Suprapubic skin (tissue), 4 donors: ENCODE measurements at regions not wholly inside any gene's neighbourhood (a gene's known extent, or its start where the extent isn't known, plus 50 kb on each side); places are given as distances from the start of the nearest gene placed in this dataset.
"Not testable (repeated sequence)": the region's sequence is repeated elsewhere in the genome, so short reads cannot be mapped to it uniquely, and the experiment has no call there.

ENCODE experiments used
- DNase-seq, 2 donors: peaks; one replicate each; pipeline ENCODE4 v3.0.0-alpha.2; 2019; ENCODE audit warnings: low spot score in 2 of 2
- H3K27ac ChIP-seq: fragments of 200-600 bp; sonication (generic); one replicate; pipeline ENCODE4 v1.5.1; 2019
- H3K27me3 ChIP-seq: fragments of 200-600 bp; sonication (generic); one replicate; pipeline ENCODE4 v1.5.1; 2019
- H3K36me3 ChIP-seq: fragments of 200-600 bp; sonication (generic); one replicate; pipeline ENCODE4 v1.5.1; 2019
- H3K4me1 ChIP-seq: fragments of 200-600 bp; sonication (generic); one replicate; pipeline ENCODE4 v1.5.1; 2019
- H3K4me3 ChIP-seq: fragments of 200-600 bp; sonication (generic); one replicate; pipeline ENCODE4 v1.5.1; 2019; ENCODE audit warnings: mild to moderate bottlenecking
- H3K9me3 ChIP-seq: fragments of 200-600 bp; sonication (generic); one replicate; pipeline ENCODE4 v1.5.1; 2019
- CTCF ChIP-seq, 2 donors: fragments of 200-600 bp in 1 of 2; fragments of 450-650 bp in 1 of 2; sonication (generic) in 1 of 2; IDR thresholded peaks; one replicate each; pipeline ENCODE4 v1.5.1; 2016 to 2019; ENCODE audit warnings: antibody characterized with exemption in 2 of 2, mild to moderate bottlenecking in 1 of 2, moderate library complexity in 1 of 2
- EP300 ChIP-seq: sonication (generic); formaldehyde crosslinking; IDR thresholded peaks from one replicate; pipeline ENCODE4 v1.6.1; 2017; ENCODE audit warnings: antibody characterized with exemption
- POLR2A ChIP-seq, 2 donors: fragments of 450-650 bp; IDR thresholded peaks; one replicate each; pipeline ENCODE4 v1.6.1; 2017; ENCODE audit warnings: antibody characterized with exemption in 2 of 2, mild to moderate bottlenecking in 2 of 2, moderate library complexity in 2 of 2
- POLR2AphosphoS5 ChIP-seq, 3 donors: sonication (generic); formaldehyde crosslinking; IDR thresholded peaks; one replicate each; pipeline ENCODE4 v1.6.1; 2017; ENCODE audit warnings: antibody characterized with exemption in 3 of 3
- WGBS: methylation state at CpG from one replicate; pipeline ENCODE4 v1.1.5; 2018; 5-methylcytosine and 5-hydroxymethylcytosine counted together

- no peaks in the 10 kb centered on the region for H3K4me1 ChIP-seq
- DNase-seq: no peak
- no peak for TF ChIP-seq CTCF (IDR thresholded peaks at IDR 0.05)
- no peak for TF ChIP-seq POLR2A (IDR thresholded peaks at IDR 0.05)
- TF ChIP-seq EP300: no peak
- TF ChIP-seq POLR2AphosphoS5 (IDR thresholded peaks at IDR 0.05): no peak
- H3K27me3 ChIP-seq: peaks cover 54% of the 10 kb centered on the region
- H3K36me3 ChIP-seq: no peaks in the 10 kb centered on the region
- no peaks in the 10 kb centered on the region for H3K9me3 ChIP-seq
- H3K4me3 ChIP-seq: no peak overlapping the region
- H3K27ac ChIP-seq: no peak overlapping the region
- WGBS: 87% methylated on average over 6 of the region's 6 CpGs
Measured at GRCh38 chr17:73911726-73912372, 267.6 kb upstream of the SDK2 start.

- no peak for DNase-seq
- Histone ChIP-seq H3K9me3 (no peaks in the 10 kb centered on the region), H3K27me3 (peaks cover 49% of the 10 kb centered on the region), H3K4me1 (no peaks in the 10 kb centered on the region), H3K27ac (no peak overlapping the region), H3K36me3 (no peaks in the 10 kb centered on the region), H3K4me3 (no peak overlapping the region)
- 95% methylated on average over 1 of the region's 1 CpG for WGBS
- TF ChIP-seq POLR2AphosphoS5 (IDR thresholded peaks at IDR 0.05) (no peak), POLR2A (IDR thresholded peaks at IDR 0.05) (no peak), EP300 (no peak), CTCF (IDR thresholded peaks at IDR 0.05) (no peak)
Measured at GRCh38 chr17:73912373-73912746, 268.1 kb upstream of the SDK2 start.

- TF ChIP-seq POLR2A (IDR thresholded peaks at IDR 0.05) (no peak), CTCF (IDR thresholded peaks at IDR 0.05) (no peak)
- H3K4me3 ChIP-seq: no peak overlapping the region
- H3K4me1 ChIP-seq: no peaks in the 10 kb centered on the region
- no peaks in the 10 kb centered on the region for H3K9me3 ChIP-seq
- peaks cover 38% of the 10 kb centered on the region for H3K27me3 ChIP-seq
- no peak overlapping the region for H3K27ac ChIP-seq
- no peaks in the 10 kb centered on the region for H3K36me3 ChIP-seq
- no peak for DNase-seq
- 76% methylated on average over 7 of the region's 7 CpGs for WGBS
Measured at GRCh38 chr17:73914536-73915274, 270.5 kb upstream of the SDK2 start.

- not testable (repeated sequence) for H3K9me3 ChIP-seq, DNase-seq, H3K4me3 ChIP-seq, H3K27ac ChIP-seq, H3K36me3 ChIP-seq, H3K4me1 ChIP-seq
- 79% methylated on average over 3 of the region's 3 CpGs for WGBS
- H3K27me3 ChIP-seq: peaks cover 12% of the 10 kb centered on the region
Measured at GRCh38 chr17:73919033-73919432, 274.8 kb upstream of the SDK2 start.

DNA sequence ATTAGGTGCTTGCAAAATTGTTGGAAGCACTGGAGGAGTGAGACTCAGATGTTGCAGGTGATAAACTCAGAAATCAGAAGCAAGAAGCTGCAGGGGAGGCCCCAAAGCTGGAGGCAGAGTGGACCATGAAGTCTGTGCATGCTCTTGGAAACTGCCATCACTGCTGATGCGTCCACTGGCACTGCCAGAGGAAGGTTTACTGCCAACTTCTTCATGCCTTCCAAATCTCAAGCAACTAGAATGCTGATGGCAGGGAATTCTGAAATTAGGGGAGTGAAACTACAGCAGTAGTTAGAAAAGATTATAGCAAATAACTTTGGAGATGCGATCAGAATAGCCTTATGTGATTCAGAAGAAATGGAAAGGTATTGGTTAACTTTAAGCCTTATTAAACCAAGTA, 277.1 kb upstream of the SDK2 start:
- Histone ChIP-seq H3K9me3 (no peaks in the 10 kb centered on the region), H3K4me1 (no peaks in the 10 kb centered on the region), H3K4me3 (no peak overlapping the region), H3K27ac (no peak overlapping the region), H3K36me3 (no peaks in the 10 kb centered on the region), H3K27me3 (peaks cover 11% of the 10 kb centered on the region)
- TF ChIP-seq POLR2A (IDR thresholded peaks at IDR 0.05) (no peak), CTCF (IDR thresholded peaks at IDR 0.05) (no peak), POLR2AphosphoS5 (IDR thresholded peaks at IDR 0.05) (no peak), EP300 (no peak)
- no peak for DNase-seq
- WGBS: 57% methylated on average over 2 of the region's 2 CpGs
